IPS-20b (cell line): ENCODE measurements at regions not wholly inside any gene's neighbourhood (a gene's known extent, or its start where the extent isn't known, plus 50 kb on each side); places are given as distances from the start of the nearest gene placed in this dataset.
"Not testable (repeated sequence)": the region's sequence is repeated elsewhere in the genome, so short reads cannot be mapped to it uniquely, and the experiment has no call there.

Experiments used
- H3K27ac ChIP-seq: one replicate; pipeline ENCODE4 v1.5.1; 2013; ENCODE audit warnings: low read length
- H3K27me3 ChIP-seq: 2 replicates; pipeline ENCODE4 v1.6.1; 2013; ENCODE audit warnings: mild to moderate bottlenecking, low read length, inconsistent platforms; ENCODE audit not compliant: insufficient read depth
- H3K36me3 ChIP-seq: 2 replicates; pipeline ENCODE4 v1.6.1; 2013; ENCODE audit warnings: low read depth, mild to moderate bottlenecking, inconsistent platforms, low read length, moderate library complexity; ENCODE audit not compliant: insufficient read depth
- H3K4me1 ChIP-seq: 2 replicates; pipeline ENCODE4 v1.6.1; 2013; ENCODE audit warnings: mild to moderate bottlenecking, control low read depth, inconsistent platforms, low read length, moderate library complexity; ENCODE audit not compliant: insufficient read depth
- H3K4me3 ChIP-seq: 2 replicates; pipeline ENCODE4 v1.5.1; 2013; ENCODE audit warnings: mild to moderate bottlenecking, low read length, inconsistent platforms
- H3K9ac ChIP-seq: 2 replicates; pipeline ENCODE4 v1.6.1; 2013; ENCODE audit warnings: low read depth, mild to moderate bottlenecking, inconsistent platforms, low read length, moderate library complexity
- H3K9me3 ChIP-seq: 2 replicates; pipeline ENCODE4 v1.6.1; 2013; ENCODE audit warnings: mild to moderate bottlenecking, low read depth, low read length, inconsistent platforms; ENCODE audit not compliant: insufficient read depth

DNA sequence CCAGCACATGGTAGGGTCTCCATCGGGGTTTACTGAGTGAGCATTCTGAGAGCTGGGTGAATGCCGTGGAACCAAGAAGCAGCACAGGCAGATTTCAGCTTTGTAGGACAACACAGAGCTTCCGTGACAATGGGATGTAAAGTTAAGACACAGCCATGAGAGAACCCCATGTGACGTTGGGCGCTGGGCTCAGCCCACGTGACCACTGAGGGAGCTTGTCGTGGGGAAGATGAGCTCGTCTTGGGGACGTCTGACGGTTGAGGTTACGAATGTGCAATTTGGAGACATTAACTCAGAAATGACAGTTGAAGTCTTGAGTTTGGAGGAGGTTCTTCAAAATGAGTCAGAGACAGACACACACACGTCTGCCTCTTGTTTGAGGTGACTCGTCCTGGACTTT, 51.5 kb upstream of the MUC20 start:
- not testable (repeated sequence) for H3K9me3 ChIP-seq, H3K4me1 ChIP-seq, H3K27ac ChIP-seq, H3K4me3 ChIP-seq, H3K27me3 ChIP-seq, H3K9ac ChIP-seq
- H3K36me3 ChIP-seq: peaks cover 14% of the 10 kb centered on the region

- not testable (repeated sequence) for H3K36me3 ChIP-seq, H3K9me3 ChIP-seq, H3K27me3 ChIP-seq, H3K4me1 ChIP-seq, H3K9ac ChIP-seq, H3K27ac ChIP-seq, H3K4me3 ChIP-seq
Observed at GRCh38 chr3:195668131-195668766, 52.5 kb upstream of the MUC20 start.

GRCh38 chr3:195665311-195665710, 55.5 kb upstream of the MUC20 start:
- H3K36me3 ChIP-seq, H3K9me3 ChIP-seq, H3K27ac ChIP-seq, H3K4me1 ChIP-seq, H3K27me3 ChIP-seq, H3K4me3 ChIP-seq, H3K9ac ChIP-seq: not testable (repeated sequence)

GRCh38 chr3:195664131-195664530, 56.6 kb upstream of the MUC20 start:
- H3K9ac ChIP-seq, H3K4me1 ChIP-seq, H3K27me3 ChIP-seq: not testable (repeated sequence)

DNA sequence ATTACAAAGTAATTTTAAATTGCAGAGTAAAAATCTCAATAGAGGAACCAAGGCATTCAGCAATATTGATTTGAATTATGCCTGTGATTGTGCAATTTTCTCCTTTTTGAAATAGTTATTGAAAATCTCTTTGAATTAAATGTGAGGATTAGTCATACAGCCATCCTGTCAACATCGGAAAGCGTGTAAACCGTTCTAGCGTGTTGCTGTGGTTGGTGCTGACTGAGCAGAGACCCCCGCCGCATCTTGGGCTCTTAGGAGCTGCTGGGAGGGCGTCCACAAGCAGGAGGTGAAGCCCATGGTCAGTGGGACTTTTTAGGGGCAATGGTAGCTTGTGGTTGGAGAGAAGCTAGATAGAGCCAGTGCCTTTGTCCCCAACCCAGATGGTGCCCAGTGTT, 61.6 kb upstream of the MUC20 start:
- not testable (repeated sequence) for H3K27me3 ChIP-seq, H3K36me3 ChIP-seq, H3K9ac ChIP-seq, H3K9me3 ChIP-seq, H3K4me1 ChIP-seq, H3K27ac ChIP-seq
- peak overlapping the region; percentile 46; the same call in 1 of the 2 replicates for H3K4me3 ChIP-seq

More at GRCh38 chr3:195664131-195664530, 56.6 kb upstream of the MUC20 start:
- not testable (repeated sequence) for H3K9me3 ChIP-seq, H3K27ac ChIP-seq, H3K4me3 ChIP-seq, H3K36me3 ChIP-seq

DNA sequence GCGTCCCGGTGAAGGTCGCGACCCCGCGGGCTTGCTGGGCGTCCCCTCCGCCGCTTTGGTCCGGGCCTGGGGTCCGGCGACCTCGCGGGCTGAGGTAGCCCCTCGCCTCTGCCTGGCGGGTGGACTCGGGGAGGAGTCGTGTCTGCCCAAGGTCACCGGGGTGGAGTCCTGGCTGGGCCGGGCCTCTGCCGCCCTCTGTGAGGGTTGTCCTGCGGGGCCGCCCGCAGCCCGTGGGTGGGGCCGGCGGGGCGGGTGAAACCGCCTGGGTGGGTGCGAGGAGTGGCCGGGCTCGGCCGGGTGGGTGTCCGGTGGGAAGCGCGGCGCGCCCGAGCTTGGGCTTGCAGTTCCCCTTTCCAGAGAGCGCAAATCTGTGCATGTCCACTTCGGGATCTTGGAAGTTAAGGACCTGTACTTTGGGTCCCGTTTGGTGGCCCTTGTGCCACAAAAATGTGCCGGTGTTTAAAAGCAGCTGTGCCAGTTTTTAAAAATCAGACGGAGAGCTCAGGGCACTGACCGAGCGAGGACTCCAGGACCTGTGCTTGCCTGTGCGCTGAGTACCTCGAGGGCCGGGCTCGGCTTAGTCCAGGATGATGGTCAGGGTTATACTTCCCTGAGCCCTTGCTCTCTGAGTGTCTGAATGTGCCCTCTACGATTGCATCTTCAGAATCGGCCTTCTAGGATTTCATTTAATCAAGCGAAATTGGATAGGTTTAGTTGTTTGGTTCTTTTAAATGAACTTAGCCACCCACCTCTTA, 62.2 kb upstream of the MUC20 start:
- not testable (repeated sequence) for H3K9ac ChIP-seq, H3K4me1 ChIP-seq, H3K9me3 ChIP-seq, H3K27me3 ChIP-seq, H3K36me3 ChIP-seq, H3K27ac ChIP-seq
- H3K4me3 ChIP-seq: peak overlapping the region; percentile 46; the same call in 1 of the 2 replicates

DNA sequence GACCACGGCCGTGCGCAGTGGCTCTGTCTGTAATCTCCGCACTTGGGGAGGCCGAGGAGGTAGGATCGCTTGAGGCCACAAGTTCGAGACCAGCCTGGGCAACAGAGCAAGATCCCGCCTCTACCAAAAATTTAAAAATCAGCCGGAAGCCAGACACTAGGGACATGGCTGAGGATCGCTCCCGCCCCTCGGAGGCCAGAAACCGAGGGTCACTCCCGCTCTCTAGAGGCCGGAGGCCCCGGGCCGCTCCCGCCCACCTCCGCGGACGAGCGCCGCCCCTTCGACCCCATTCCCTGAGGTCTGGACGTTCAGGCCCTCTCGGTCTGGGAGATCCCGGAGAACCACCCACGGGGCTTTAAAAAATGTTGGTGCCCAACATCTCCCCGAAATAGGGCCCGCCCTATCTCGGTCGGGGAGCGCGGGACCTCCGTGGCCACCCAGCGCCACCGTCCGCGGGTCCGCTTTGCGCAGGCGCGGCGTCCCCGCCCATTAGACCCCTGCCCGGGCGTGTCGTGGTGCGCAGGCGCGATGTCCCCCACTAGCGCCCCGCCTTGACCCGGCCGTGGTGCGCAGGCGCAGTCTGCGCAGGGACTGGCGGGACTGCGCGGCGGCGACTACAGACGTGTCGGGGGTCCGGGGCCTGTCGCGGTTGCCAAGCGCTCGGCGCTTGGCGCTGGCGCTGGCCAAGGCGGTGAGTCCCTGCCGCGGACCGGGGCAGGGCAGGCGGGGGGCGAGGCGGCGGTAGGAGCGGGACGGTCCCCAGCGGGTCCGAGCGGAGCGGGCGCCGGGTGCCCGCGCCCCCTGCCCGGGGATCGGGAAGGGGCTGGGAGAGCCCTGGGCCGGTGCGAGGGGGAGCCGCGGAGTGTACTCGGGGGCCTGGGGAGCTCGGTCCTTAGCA, 63.1 kb upstream of the MUC20 start:
- not testable (repeated sequence) for H3K4me1 ChIP-seq, H3K9me3 ChIP-seq, H3K27me3 ChIP-seq, H3K27ac ChIP-seq, H3K36me3 ChIP-seq, H3K9ac ChIP-seq
- H3K4me3 ChIP-seq: peak overlapping the region; percentile 54; the same call in 1 of the 2 replicates

GRCh38 chr3:195656091-195656490, 64.7 kb upstream of the MUC20 start:
- H3K36me3 ChIP-seq, H3K4me3 ChIP-seq, H3K27me3 ChIP-seq, H3K4me1 ChIP-seq, H3K27ac ChIP-seq, H3K9ac ChIP-seq, H3K9me3 ChIP-seq: not testable (repeated sequence)

- not testable (repeated sequence) for H3K4me1 ChIP-seq, H3K27ac ChIP-seq, H3K27me3 ChIP-seq, H3K4me3 ChIP-seq, H3K9ac ChIP-seq, H3K36me3 ChIP-seq, H3K9me3 ChIP-seq
Observed at GRCh38 chr3:195654746-195655145, 66.0 kb upstream of the MUC20 start.

DNA sequence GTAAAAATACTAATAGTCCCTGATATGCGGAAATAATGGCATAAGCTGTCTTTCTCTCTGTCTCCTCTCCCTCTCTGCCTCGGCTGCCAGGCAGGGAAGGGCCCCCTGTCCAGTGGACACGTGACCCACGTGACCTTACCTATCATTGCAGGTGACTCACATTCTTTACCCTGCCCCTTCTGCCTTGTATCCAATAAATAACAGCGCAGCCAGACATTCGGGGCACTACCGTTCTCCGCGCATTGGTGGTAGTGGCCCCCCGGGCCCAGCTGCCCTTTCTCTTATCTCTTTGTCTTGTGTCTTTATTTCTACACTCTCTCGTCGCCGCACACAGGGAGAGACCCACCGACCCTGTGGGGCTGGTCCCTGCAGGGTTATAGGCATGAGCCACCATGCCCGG, 66.6 kb upstream of the MUC20 start:
- not testable (repeated sequence) for H3K9me3 ChIP-seq, H3K4me3 ChIP-seq, H3K36me3 ChIP-seq, H3K9ac ChIP-seq, H3K27me3 ChIP-seq, H3K4me1 ChIP-seq, H3K27ac ChIP-seq

DNA sequence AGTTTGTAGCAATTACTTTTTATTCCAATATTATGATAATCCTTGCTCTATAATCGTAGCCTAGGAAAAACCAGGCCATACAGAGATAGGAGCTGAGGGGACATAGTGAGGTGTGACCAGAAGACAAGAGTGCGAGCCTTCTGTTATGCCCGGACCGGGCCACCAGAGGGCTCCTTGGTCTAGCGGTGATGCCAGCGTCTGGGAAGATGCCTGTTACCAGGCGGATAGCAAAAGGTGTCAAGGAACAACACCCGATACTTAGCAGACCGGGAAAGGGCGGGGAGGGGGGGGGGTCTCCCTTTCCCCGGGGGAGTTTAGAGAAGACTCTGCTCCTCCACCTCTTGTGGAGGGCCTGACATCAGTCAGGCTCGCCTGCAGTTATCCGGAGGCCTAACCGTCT, 67.1 kb upstream of the MUC20 start:
- H3K9ac ChIP-seq, H3K27me3 ChIP-seq, H3K27ac ChIP-seq, H3K4me1 ChIP-seq, H3K9me3 ChIP-seq, H3K4me3 ChIP-seq, H3K36me3 ChIP-seq: not testable (repeated sequence)
